ENCODE measurements at regions not wholly inside any gene's neighbourhood (a gene's known extent, or its start where the extent isn't known, plus 50 kb on each side); places are given as distances from the start of the nearest gene placed in this dataset.
A peak's percentile ranks its signal among the peaks of the same experiment; 100 is the strongest.

GRCh38 chr1:228853637-228854036, 118.4 kb downstream of the RHOU start:
- POLR2A ChIA-PET = no interaction called here

GRCh38 chr1:228854907-228855306, 119.6 kb downstream of the RHOU start:
- Histone ChIP-seq H3K36me3 (ENCODE audit: control insufficient read depth in 2 of 3, insufficient read depth in 3 of 3, low read length in 3 of 3) (no peaks in the 10 kb centered on the region), H3K27ac (ENCODE audit: low read depth, low read length) (no peak overlapping the region), H3K4me1 (ENCODE audit: control insufficient read depth in 2 of 2, insufficient read depth in 2 of 2, low read length in 2 of 2) (no peaks in the 10 kb centered on the region), H3K4me3 (ENCODE audit: low read length) (no peak overlapping the region), H3K27me3 (ENCODE audit: control insufficient read depth in 2 of 2, insufficient read depth in 2 of 2, low read length in 2 of 2) (no peaks in the 10 kb centered on the region), H3K9me3 (ENCODE audit: control insufficient read depth in 2 of 3, low read length in 3 of 3) (no peaks in the 10 kb centered on the region)
- Mint-ChIP-seq H3K4me3 (no peak overlapping the region), H3K9me3 (peaks cover 0 to 11% (median 3%) of the 10 kb centered on the region in 11 donors), H3K4me1 (peaks cover 0 to 5% (median 0%) of the 10 kb centered on the region in 7 donors), H3K27me3 (peaks cover 0 to 51% (median 0%) of the 10 kb centered on the region in 5 donors), H3K36me3 (peaks cover 0 to 4% (median 0%) of the 10 kb centered on the region in 5 donors), H3K27ac (no peak overlapping the region)
- ChIA-PET POLR2A (no interaction called here), CTCF (no interaction called here)
- DNase-seq = no peak
- intact Hi-C loops (cut with micrococcal nuclease) = no loop called here
- no peak for ATAC-seq

More at GRCh38 chr1:228853637-228854036, 118.4 kb downstream of the RHOU start:
- H3K4me3 ChIP-seq (ENCODE audit: low read length) = no peak overlapping the region
- ATAC-seq (no peak), DNase-seq (no peak)
- H3K9me3 Mint-ChIP-seq = peaks cover 0 to 11% (median 3%) of the 10 kb centered on the region in 11 donors
- H3K27ac Mint-ChIP-seq = no peak overlapping the region
- no peaks in the 10 kb centered on the region for H3K4me1 ChIP-seq (ENCODE audit: control insufficient read depth in 2 of 2, insufficient read depth in 2 of 2, low read length in 2 of 2)
- H3K9me3 ChIP-seq (ENCODE audit: control insufficient read depth in 2 of 3, low read length in 3 of 3) = no peaks in the 10 kb centered on the region
- intact Hi-C loops (cut with micrococcal nuclease) = no loop called here
- peaks cover 0 to 4% (median 0%) of the 10 kb centered on the region in 5 donors for H3K36me3 Mint-ChIP-seq
- H3K27ac ChIP-seq (ENCODE audit: low read depth, low read length) = no peak overlapping the region
- no peak overlapping the region for H3K4me3 Mint-ChIP-seq
- CTCF ChIA-PET = no interaction called here
- peaks cover 0 to 5% (median 0%) of the 10 kb centered on the region in 7 donors for H3K4me1 Mint-ChIP-seq
- no peaks in the 10 kb centered on the region for H3K27me3 ChIP-seq (ENCODE audit: control insufficient read depth in 2 of 2, insufficient read depth in 2 of 2, low read length in 2 of 2)
- peaks cover 0 to 41% (median 2%) of the 10 kb centered on the region in 5 donors for H3K27me3 Mint-ChIP-seq
- H3K36me3 ChIP-seq (ENCODE audit: control insufficient read depth in 2 of 3, insufficient read depth in 3 of 3, low read length in 3 of 3) = no peaks in the 10 kb centered on the region

- H3K4me3 Mint-ChIP-seq = no peak overlapping the region
- Histone ChIP-seq H3K27me3 (ENCODE audit: control insufficient read depth in 2 of 2, insufficient read depth in 2 of 2, low read length in 2 of 2) (no peaks in the 10 kb centered on the region), H3K36me3 (ENCODE audit: control insufficient read depth in 2 of 3, insufficient read depth in 3 of 3, low read length in 3 of 3) (no peaks in the 10 kb centered on the region), H3K4me3 (ENCODE audit: low read length) (no peak overlapping the region), H3K4me1 (ENCODE audit: control insufficient read depth in 2 of 2, insufficient read depth in 2 of 2, low read length in 2 of 2) (no peaks in the 10 kb centered on the region), H3K9me3 (ENCODE audit: control insufficient read depth in 2 of 3, low read length in 3 of 3) (no peaks in the 10 kb centered on the region), H3K27ac (ENCODE audit: low read depth, low read length) (no peak overlapping the region)
- peaks cover 0 to 18% (median 10%) of the 10 kb centered on the region in 7 donors for H3K4me1 Mint-ChIP-seq
- ChIA-PET CTCF (no interaction called here), POLR2A (interaction anchor here (0.7 kb wide), 1 partner anchor 40 kb away, joined by 4 read pairs; no protein-coding TSS in a partner anchor)
- intact Hi-C loops (cut with micrococcal nuclease) = no loop called here
- H3K9me3 Mint-ChIP-seq = peaks cover 0 to 11% (median 3%) of the 10 kb centered on the region in 11 donors
- peaks cover 0 to 48% (median 0%) of the 10 kb centered on the region in 5 donors for H3K27me3 Mint-ChIP-seq
- DNase-seq (no peak), ATAC-seq (no peak)
- H3K27ac Mint-ChIP-seq = no peak overlapping the region
- H3K36me3 Mint-ChIP-seq = peaks cover 0 to 4% (median 0%) of the 10 kb centered on the region in 5 donors
These were observed 122.3 kb downstream of the RHOU start for GRCh38 chr1:228857611-228858010.

GRCh38 chr1:228860911-228861831, 125.9 kb downstream of the RHOU start:
- Mint-ChIP-seq H3K9me3 (peaks cover 0 to 7% (median 0%) of the 10 kb centered on the region in 11 donors), H3K27me3 (peaks cover 0 to 30% (median 0%) of the 10 kb centered on the region in 5 donors), H3K36me3 (peaks cover 0 to 1% (median 0%) of the 10 kb centered on the region in 5 donors), H3K4me3 (peak overlapping the region in 1 of 10 donors; percentile 26), H3K27ac (peak overlapping the region in 1 of 9 donors; percentile 37), H3K4me1 (peaks cover 17 to 42% (median 40%) of the 10 kb centered on the region in 7 donors)
- no peak overlapping the region for H3K4me3 ChIP-seq (ENCODE audit: low read length)
- H3K27me3 ChIP-seq (ENCODE audit: control insufficient read depth in 2 of 2, insufficient read depth in 2 of 2, low read length in 2 of 2) = no peaks in the 10 kb centered on the region
- ChIA-PET POLR2A (no interaction called here), CTCF (no interaction called here)
- H3K4me1 ChIP-seq (ENCODE audit: control insufficient read depth in 2 of 2, insufficient read depth in 2 of 2, low read length in 2 of 2) = peaks cover 0 to 18% of the 10 kb centered on the region in 2 donors
- DNase-seq (no peak), ATAC-seq (no peak)
- intact Hi-C loops (cut with micrococcal nuclease) = loop anchor here in 1 of 2 donors (5.0 to 10.0 kb wide), 3 partner anchors 124 to 364 kb away; partner anchors contain the start of gene RHOU
- no peaks in the 10 kb centered on the region for H3K36me3 ChIP-seq (ENCODE audit: control insufficient read depth in 2 of 3, insufficient read depth in 3 of 3, low read length in 3 of 3)
- H3K27ac ChIP-seq (ENCODE audit: low read depth, low read length) = no peak overlapping the region
- H3K9me3 ChIP-seq (ENCODE audit: control insufficient read depth in 2 of 3, low read length in 3 of 3) = no peaks in the 10 kb centered on the region

GRCh38 chr1:228861832-228862180, 126.5 kb downstream of the RHOU start:
- Mint-ChIP-seq H3K9me3 (peaks cover 0 to 1% (median 0%) of the 10 kb centered on the region in 11 donors), H3K4me3 (no peak overlapping the region), H3K4me1 (peaks cover 17 to 46% (median 42%) of the 10 kb centered on the region in 7 donors), H3K27ac (peak overlapping the region in 2 of 9 donors; percentile 37 to 78), H3K36me3 (no peaks in the 10 kb centered on the region), H3K27me3 (peaks cover 0 to 24% (median 0%) of the 10 kb centered on the region in 5 donors)
- intact Hi-C loops (cut with micrococcal nuclease) = loop anchor here in 1 of 2 donors (5.0 to 10.0 kb wide), 3 partner anchors 125 to 363 kb away; partner anchors contain the start of gene RHOU
- DNase-seq (no peak), ATAC-seq (no peak)
- H3K27ac ChIP-seq (ENCODE audit: low read depth, low read length) = no peak overlapping the region
- H3K4me3 ChIP-seq (ENCODE audit: low read length) = no peak overlapping the region
- H3K4me1 ChIP-seq (ENCODE audit: control insufficient read depth in 2 of 2, insufficient read depth in 2 of 2, low read length in 2 of 2) = peaks cover 0 to 18% of the 10 kb centered on the region in 2 donors
- ChIA-PET POLR2A (no interaction called here), CTCF (no interaction called here)
- no peaks in the 10 kb centered on the region for H3K9me3 ChIP-seq (ENCODE audit: control insufficient read depth in 2 of 3, low read length in 3 of 3)
- H3K36me3 ChIP-seq (ENCODE audit: control insufficient read depth in 2 of 3, insufficient read depth in 3 of 3, low read length in 3 of 3) = no peaks in the 10 kb centered on the region
- H3K27me3 ChIP-seq (ENCODE audit: control insufficient read depth in 2 of 2, insufficient read depth in 2 of 2, low read length in 2 of 2) = no peaks in the 10 kb centered on the region

- H3K36me3 Mint-ChIP-seq = no peaks in the 10 kb centered on the region
- H3K27me3 ChIP-seq (ENCODE audit: control insufficient read depth in 2 of 2, insufficient read depth in 2 of 2, low read length in 2 of 2) = no peaks in the 10 kb centered on the region
- H3K4me3 Mint-ChIP-seq = peak overlapping the region in 7 of 10 donors; percentile 14 to 72 (median 57)
- no peak overlapping the region for H3K4me3 ChIP-seq (ENCODE audit: low read length)
- H3K9me3 ChIP-seq (ENCODE audit: control insufficient read depth in 2 of 3, low read length in 3 of 3) = no peaks in the 10 kb centered on the region
- peak overlapping the region in 8 of 9 donors; percentile 53 to 92 (median 80) for H3K27ac Mint-ChIP-seq
- peaks cover 0 to 1% (median 0%) of the 10 kb centered on the region in 11 donors for H3K9me3 Mint-ChIP-seq
- no peak overlapping the region for H3K27ac ChIP-seq (ENCODE audit: low read depth, low read length)
- peaks cover 0 to 18% of the 10 kb centered on the region in 2 donors for H3K4me1 ChIP-seq (ENCODE audit: control insufficient read depth in 2 of 2, insufficient read depth in 2 of 2, low read length in 2 of 2)
- ChIA-PET POLR2A (no interaction called here), CTCF (interaction anchor here (1.0 kb wide), 1 partner anchor 128 kb away, joined by 6 read pairs; the partner anchor contains the start of gene RHOU)
- ATAC-seq (no peak), DNase-seq (no peak)
- H3K27me3 Mint-ChIP-seq = peaks cover 0 to 20% (median 0%) of the 10 kb centered on the region in 5 donors
- peaks cover 20 to 52% (median 42%) of the 10 kb centered on the region in 7 donors for H3K4me1 Mint-ChIP-seq
- intact Hi-C loops (cut with micrococcal nuclease) = loop anchor here in 1 of 2 donors (5.0 to 10.0 kb wide), 3 partner anchors 126 to 362 kb away; partner anchors contain the start of gene RHOU
- H3K36me3 ChIP-seq (ENCODE audit: control insufficient read depth in 2 of 3, insufficient read depth in 3 of 3, low read length in 3 of 3) = no peaks in the 10 kb centered on the region
These were observed 127.5 kb downstream of the RHOU start for GRCh38 chr1:228862542-228863505.

Data from naive thymus-derived CD4-positive, alpha-beta T cell (primary cell).